OCI-LY7 (cell line): ENCODE measurements at regions not wholly inside any gene's neighbourhood (a gene's known extent, or its start where the extent isn't known, plus 50 kb on each side); places are given as distances from the start of the nearest gene placed in this dataset.

ENCODE experiments used
- CTCF ChIP-seq: fragments of 200-600 bp; sonication (generic); conservative IDR thresholded peaks from 2 replicates; pipeline ENCODE4 v1.5.1; 2014; ENCODE audit warnings: mild to moderate bottlenecking, antibody characterized with exemption, low read length, moderate library complexity, mixed read lengths
- EZH2phosphoT487 ChIP-seq: fragments of 200-600 bp; sonication (generic); IDR thresholded peaks from 2 replicates; pipeline ENCODE4 v1.6.1; 2018; ENCODE audit warnings: low read depth, borderline replicate concordance, mild to moderate bottlenecking, mixed run types, antibody characterized with exemption, low read length, moderate library complexity, mixed read lengths

- TF ChIP-seq EZH2phosphoT487 (no peak), CTCF (no peak)
Measured at GRCh38 chr18:43886341-43886740, 609.1 kb upstream of the SYT4 start.
